HepG2 (cell line): ENCODE measurements at regions not wholly inside any gene's neighbourhood (a gene's known extent, or its start where the extent isn't known, plus 50 kb on each side); places are given as distances from the start of the nearest gene placed in this dataset.

Experiments used
- AKNA ChIP-seq: sonication (generic); formaldehyde crosslinking; IDR thresholded peaks from 2 replicates; pipeline ENCODE4 v1.4.0; 2020; ENCODE audit warnings: missing genetic modification reagents, borderline replicate concordance
- ELF1 ChIP-seq: sonication (generic); formaldehyde crosslinking; IDR thresholded peaks from 2 replicates; pipeline ENCODE4 v1.4.0; 2020; ENCODE audit warnings: missing genetic modification reagents
- NFE2L2 ChIP-seq: fragments of 150-350 bp; IDR thresholded peaks from 2 replicates; pipeline ENCODE4 v1.6.1; 2014; ENCODE audit warnings: low read length
- NFIC ChIP-seq: IDR thresholded peaks from 2 replicates; pipeline ENCODE4 v1.6.1; 2012; ENCODE audit warnings: mild to moderate bottlenecking, low read length, inconsistent platforms
- NFYB ChIP-seq: sonication (generic); formaldehyde crosslinking; IDR thresholded peaks from 2 replicates; pipeline ENCODE4 v1.4.0; 2020; ENCODE audit warnings: missing genetic modification reagents
- POLR2A ChIP-seq, 2 experiments: IDR thresholded peaks; 2 replicates each; pipeline ENCODE4 v1.6.1; 2011; ENCODE audit warnings: low read depth in 2 of 2, low read length in 2 of 2, mild to moderate bottlenecking in 1 of 2, moderate library complexity in 1 of 2; ENCODE audit not compliant: insufficient read depth in 1 of 2
- SP2 ChIP-seq: sonication (generic); formaldehyde crosslinking; IDR thresholded peaks from 2 replicates; pipeline ENCODE4 v1.5.1; 2020; ENCODE audit warnings: mild to moderate bottlenecking, missing genetic modification reagents
- ZBTB34 ChIP-seq: sonication (generic); formaldehyde crosslinking; IDR thresholded peaks from 2 replicates; pipeline ENCODE4 v1.8.0; 2022; ENCODE audit warnings: mild to moderate bottlenecking, missing genetic modification reagents
- TF ChIP-seq, protein P1 (sequence below): sonication (generic); formaldehyde crosslinking; IDR thresholded peaks from 2 replicates; pipeline ENCODE4 v1.5.0; 2020; ENCODE audit warnings: mild to moderate bottlenecking, missing genetic modification reagents, moderate library complexity
- TF ChIP-seq, protein P2 (sequence below): sonication (generic); formaldehyde crosslinking; IDR thresholded peaks from 2 replicates; pipeline ENCODE4 v1.4.0; 2020; ENCODE audit warnings: mild to moderate bottlenecking, missing genetic modification reagents

- TF ChIP-seq AKNA (CRISPR knock-in tag) (no peak), ZBTB34 (CRISPR knock-in tag) (no peak), ELF1 (CRISPR knock-in tag) (no peak), NFE2L2 (no peak), NFIC (no peak), NFYB (CRISPR knock-in tag) (no peak), SP2 (CRISPR knock-in tag) (no peak), POLR2A (IDR thresholded peaks at IDR 0.05; ENCODE audit: insufficient read depth in 1 of 2, low read depth in 2 of 2, low read length in 2 of 2) (no peak)
- TF ChIP-seq, protein P1, sequence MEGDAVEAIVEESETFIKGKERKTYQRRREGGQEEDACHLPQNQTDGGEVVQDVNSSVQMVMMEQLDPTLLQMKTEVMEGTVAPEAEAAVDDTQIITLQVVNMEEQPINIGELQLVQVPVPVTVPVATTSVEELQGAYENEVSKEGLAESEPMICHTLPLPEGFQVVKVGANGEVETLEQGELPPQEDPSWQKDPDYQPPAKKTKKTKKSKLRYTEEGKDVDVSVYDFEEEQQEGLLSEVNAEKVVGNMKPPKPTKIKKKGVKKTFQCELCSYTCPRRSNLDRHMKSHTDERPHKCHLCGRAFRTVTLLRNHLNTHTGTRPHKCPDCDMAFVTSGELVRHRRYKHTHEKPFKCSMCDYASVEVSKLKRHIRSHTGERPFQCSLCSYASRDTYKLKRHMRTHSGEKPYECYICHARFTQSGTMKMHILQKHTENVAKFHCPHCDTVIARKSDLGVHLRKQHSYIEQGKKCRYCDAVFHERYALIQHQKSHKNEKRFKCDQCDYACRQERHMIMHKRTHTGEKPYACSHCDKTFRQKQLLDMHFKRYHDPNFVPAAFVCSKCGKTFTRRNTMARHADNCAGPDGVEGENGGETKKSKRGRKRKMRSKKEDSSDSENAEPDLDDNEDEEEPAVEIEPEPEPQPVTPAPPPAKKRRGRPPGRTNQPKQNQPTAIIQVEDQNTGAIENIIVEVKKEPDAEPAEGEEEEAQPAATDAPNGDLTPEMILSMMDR (CRISPR knock-in tag): no peak
- TF ChIP-seq, protein P2, sequence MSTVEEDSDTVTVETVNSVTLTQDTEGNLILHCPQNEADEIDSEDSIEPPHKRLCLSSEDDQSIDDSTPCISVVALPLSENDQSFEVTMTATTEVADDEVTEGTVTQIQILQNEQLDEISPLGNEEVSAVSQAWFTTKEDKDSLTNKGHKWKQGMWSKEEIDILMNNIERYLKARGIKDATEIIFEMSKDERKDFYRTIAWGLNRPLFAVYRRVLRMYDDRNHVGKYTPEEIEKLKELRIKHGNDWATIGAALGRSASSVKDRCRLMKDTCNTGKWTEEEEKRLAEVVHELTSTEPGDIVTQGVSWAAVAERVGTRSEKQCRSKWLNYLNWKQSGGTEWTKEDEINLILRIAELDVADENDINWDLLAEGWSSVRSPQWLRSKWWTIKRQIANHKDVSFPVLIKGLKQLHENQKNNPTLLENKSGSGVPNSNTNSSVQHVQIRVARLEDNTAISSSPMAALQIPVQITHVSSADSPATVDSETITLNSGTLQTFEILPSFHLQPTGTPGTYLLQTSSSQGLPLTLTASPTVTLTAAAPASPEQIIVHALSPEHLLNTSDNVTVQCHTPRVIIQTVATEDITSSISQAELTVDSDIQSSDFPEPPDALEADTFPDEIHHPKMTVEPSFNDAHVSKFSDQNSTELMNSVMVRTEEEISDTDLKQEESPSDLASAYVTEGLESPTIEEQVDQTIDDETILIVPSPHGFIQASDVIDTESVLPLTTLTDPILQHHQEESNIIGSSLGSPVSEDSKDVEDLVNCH (CRISPR knock-in tag): no peak
Observed at GRCh38 chr11:59302991-59303390, 55.7 kb upstream of the OR5AN1 start.
